ENCODE measurements at regions not wholly inside any gene's neighbourhood (a gene's known extent, or its start where the extent isn't known, plus 50 kb on each side); places are given as distances from the start of the nearest gene placed in this dataset.

DNA sequence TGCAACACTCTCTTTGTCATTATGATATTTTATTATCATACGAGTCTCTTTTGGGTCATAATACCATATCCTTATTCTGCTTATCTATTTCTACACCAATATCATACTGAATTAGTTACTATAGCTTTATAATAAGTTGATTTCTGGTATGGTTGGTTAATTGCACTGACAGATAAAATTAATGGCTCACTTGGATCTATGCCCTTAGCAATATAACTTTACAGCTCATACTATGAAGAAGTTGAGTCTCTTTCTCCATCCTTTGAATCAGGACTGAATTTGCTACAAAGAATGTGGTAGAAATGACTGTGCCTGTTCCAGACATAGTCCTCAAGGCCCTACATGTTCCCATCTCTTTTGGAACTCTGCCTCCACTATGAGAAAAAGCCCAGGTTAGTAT, 139.7 kb upstream of the DYRK2 start:
- DNase-seq (ENCODE audit: low read depth, low spot score): no peak
- BruUV-seq (replicated peaks): no TSS peak
- no peaks in the 10 kb centered on the region for H3K36me3 ChIP-seq (ENCODE audit: control insufficient read depth in 1 of 2, insufficient read depth in 2 of 2, low read length in 2 of 2)
- intact Hi-C loops (cut with micrococcal nuclease): no loop called here
- H3K9me2 ChIP-seq (ENCODE audit: insufficient read depth): no peaks in the 10 kb centered on the region
- 0 out of 2 replicates have a peak, but pooled peaks cover 4% of the 10 kb centered on the region for H3K27me3 ChIP-seq (ENCODE audit: insufficient read depth, low read length)
- ATAC-seq: no peak
- H3K9me3 ChIP-seq (ENCODE audit: control insufficient read depth in 1 of 2, insufficient read depth in 1 of 2, low read depth in 1 of 2, low read length in 2 of 2): no peaks in the 10 kb centered on the region
- CTCF ChIA-PET: no interaction called here
- no peaks in the 10 kb centered on the region for H3K4me1 ChIP-seq (ENCODE audit: control insufficient read depth in 1 of 2, insufficient read depth in 2 of 2, low read length in 2 of 2)
- no peak overlapping the region for H3K9ac ChIP-seq (ENCODE audit: low read length)
- H3K4me2 ChIP-seq (ENCODE audit: low read length): no peak overlapping the region
- no peak overlapping the region for H3K27ac ChIP-seq (ENCODE audit: low read depth, low read length)
- H3K79me2 ChIP-seq (ENCODE audit: insufficient read depth, low read length): no peaks in the 10 kb centered on the region
- POLR2A ChIA-PET: no interaction called here
- no peaks in the 10 kb centered on the region for H4K20me1 ChIP-seq (ENCODE audit: insufficient read depth)
- TF ChIP-seq, protein P1, sequence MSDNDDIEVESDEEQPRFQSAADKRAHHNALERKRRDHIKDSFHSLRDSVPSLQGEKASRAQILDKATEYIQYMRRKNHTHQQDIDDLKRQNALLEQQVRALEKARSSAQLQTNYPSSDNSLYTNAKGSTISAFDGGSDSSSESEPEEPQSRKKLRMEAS (IDR thresholded peaks at IDR 0.05): no peak
- H2AFZ ChIP-seq (ENCODE audit: low read depth, low read length, poor library complexity, severe bottlenecking): no peak overlapping the region
- H3K4me3 ChIP-seq (replicated peaks in 1 of 2; ENCODE audit: low read depth in 1 of 2, low read length in 2 of 2): no peak overlapping the region
- RAD21 ChIA-PET (ENCODE audit: low non-redundant PET in 1 of 2, low total read pairs in 2 of 2, uncharacterized antibody in 2 of 2, unreplicated experiment in 2 of 2): no interaction called here

DNA sequence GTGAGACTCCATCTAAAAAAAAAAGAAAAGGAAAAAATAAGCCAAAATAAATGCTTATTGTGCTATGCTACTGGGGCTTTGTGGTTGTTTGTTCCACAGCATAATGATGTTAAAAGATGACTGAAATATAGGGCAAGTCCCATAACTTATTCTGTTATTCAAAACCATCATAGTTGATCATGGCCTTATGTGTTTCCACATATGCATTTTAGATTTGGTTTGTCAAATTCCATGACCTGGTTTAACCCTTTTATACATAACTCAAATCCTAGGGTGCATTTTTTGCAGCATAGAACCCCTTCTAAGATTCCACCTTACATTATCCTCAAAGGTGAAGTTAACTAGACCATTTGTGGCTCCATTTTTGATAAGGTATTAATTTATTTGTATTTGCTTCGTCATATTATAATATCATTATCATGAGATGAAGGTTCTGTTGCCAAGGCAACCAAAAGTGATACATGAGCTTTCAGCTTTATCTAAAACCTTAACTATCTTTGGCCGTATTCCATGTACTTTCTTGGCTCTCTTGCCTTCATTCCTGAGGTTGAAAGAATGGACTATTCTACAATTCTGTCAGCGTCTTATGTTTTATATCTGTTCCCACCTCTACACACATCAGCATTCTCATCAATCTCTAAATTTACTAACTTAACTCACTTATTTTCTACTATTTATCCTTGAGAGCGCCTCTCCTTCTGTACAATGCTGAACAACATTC, 138.7 kb upstream of the DYRK2 start:
- Histone ChIP-seq H3K4me3 (replicated peaks in 1 of 2; ENCODE audit: low read depth in 1 of 2, low read length in 2 of 2) (no peak overlapping the region), H2AFZ (ENCODE audit: low read depth, low read length, poor library complexity, severe bottlenecking) (no peak overlapping the region), H3K9me3 (ENCODE audit: control insufficient read depth in 1 of 2, insufficient read depth in 1 of 2, low read depth in 1 of 2, low read length in 2 of 2) (no peaks in the 10 kb centered on the region), H4K20me1 (ENCODE audit: insufficient read depth) (no peaks in the 10 kb centered on the region), H3K27ac (ENCODE audit: low read depth, low read length) (no peak overlapping the region), H3K27me3 (ENCODE audit: insufficient read depth, low read length) (0 out of 2 replicates have a peak, but pooled peaks cover 4% of the 10 kb centered on the region), H3K4me1 (ENCODE audit: control insufficient read depth in 1 of 2, insufficient read depth in 2 of 2, low read length in 2 of 2) (no peaks in the 10 kb centered on the region), H3K9me2 (ENCODE audit: insufficient read depth) (no peaks in the 10 kb centered on the region), H3K36me3 (ENCODE audit: control insufficient read depth in 1 of 2, insufficient read depth in 2 of 2, low read length in 2 of 2) (no peaks in the 10 kb centered on the region), H3K79me2 (ENCODE audit: insufficient read depth, low read length) (no peaks in the 10 kb centered on the region), H3K9ac (ENCODE audit: low read length) (no peak overlapping the region), H3K4me2 (ENCODE audit: low read length) (no peak overlapping the region)
- no peak for ATAC-seq
- no TSS peak for BruUV-seq (replicated peaks)
- intact Hi-C loops (cut with micrococcal nuclease): no loop called here
- DNase-seq (ENCODE audit: low read depth, low spot score): no peak
- CTCF ChIA-PET: no interaction called here
- RAD21 ChIA-PET (ENCODE audit: low non-redundant PET in 1 of 2, low total read pairs in 2 of 2, uncharacterized antibody in 2 of 2, unreplicated experiment in 2 of 2): no interaction called here
- POLR2A ChIA-PET: no interaction called here
- TF ChIP-seq, protein P2, sequence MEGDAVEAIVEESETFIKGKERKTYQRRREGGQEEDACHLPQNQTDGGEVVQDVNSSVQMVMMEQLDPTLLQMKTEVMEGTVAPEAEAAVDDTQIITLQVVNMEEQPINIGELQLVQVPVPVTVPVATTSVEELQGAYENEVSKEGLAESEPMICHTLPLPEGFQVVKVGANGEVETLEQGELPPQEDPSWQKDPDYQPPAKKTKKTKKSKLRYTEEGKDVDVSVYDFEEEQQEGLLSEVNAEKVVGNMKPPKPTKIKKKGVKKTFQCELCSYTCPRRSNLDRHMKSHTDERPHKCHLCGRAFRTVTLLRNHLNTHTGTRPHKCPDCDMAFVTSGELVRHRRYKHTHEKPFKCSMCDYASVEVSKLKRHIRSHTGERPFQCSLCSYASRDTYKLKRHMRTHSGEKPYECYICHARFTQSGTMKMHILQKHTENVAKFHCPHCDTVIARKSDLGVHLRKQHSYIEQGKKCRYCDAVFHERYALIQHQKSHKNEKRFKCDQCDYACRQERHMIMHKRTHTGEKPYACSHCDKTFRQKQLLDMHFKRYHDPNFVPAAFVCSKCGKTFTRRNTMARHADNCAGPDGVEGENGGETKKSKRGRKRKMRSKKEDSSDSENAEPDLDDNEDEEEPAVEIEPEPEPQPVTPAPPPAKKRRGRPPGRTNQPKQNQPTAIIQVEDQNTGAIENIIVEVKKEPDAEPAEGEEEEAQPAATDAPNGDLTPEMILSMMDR (IDR thresholded peaks at IDR 0.05 in 2 of 3, conservative IDR thresholded peaks at IDR 0.05 in 1 of 3; ENCODE audit: borderline replicate concordance in 1 of 3, insufficient read depth in 1 of 3, low read depth in 2 of 3, low read length in 2 of 3): no peak
- TF ChIP-seq TCF7L2 (IDR thresholded peaks at IDR 0.05; ENCODE audit: borderline replicate concordance, extremely low read depth, insufficient read depth, insufficient read length) (no peak), FOSL1 (IDR thresholded peaks at IDR 0.05; ENCODE audit: low read depth) (no peak), YY1 (IDR thresholded peaks at IDR 0.05; ENCODE audit: extremely low read depth, insufficient replicate concordance, low read depth, low read length) (no peak), RAD21 (IDR thresholded peaks at IDR 0.05; ENCODE audit: low read depth) (no peak), EZH2phosphoT487 (IDR thresholded peaks at IDR 0.05; ENCODE audit: borderline replicate concordance) (no peak), EZH2 (IDR thresholded peaks at IDR 0.05) (no peak), SP1 (IDR thresholded peaks at IDR 0.05; ENCODE audit: low read depth) (no peak), CEBPB (IDR thresholded peaks at IDR 0.05; ENCODE audit: low read depth) (no peak)
- TF ChIP-seq, protein P3, sequence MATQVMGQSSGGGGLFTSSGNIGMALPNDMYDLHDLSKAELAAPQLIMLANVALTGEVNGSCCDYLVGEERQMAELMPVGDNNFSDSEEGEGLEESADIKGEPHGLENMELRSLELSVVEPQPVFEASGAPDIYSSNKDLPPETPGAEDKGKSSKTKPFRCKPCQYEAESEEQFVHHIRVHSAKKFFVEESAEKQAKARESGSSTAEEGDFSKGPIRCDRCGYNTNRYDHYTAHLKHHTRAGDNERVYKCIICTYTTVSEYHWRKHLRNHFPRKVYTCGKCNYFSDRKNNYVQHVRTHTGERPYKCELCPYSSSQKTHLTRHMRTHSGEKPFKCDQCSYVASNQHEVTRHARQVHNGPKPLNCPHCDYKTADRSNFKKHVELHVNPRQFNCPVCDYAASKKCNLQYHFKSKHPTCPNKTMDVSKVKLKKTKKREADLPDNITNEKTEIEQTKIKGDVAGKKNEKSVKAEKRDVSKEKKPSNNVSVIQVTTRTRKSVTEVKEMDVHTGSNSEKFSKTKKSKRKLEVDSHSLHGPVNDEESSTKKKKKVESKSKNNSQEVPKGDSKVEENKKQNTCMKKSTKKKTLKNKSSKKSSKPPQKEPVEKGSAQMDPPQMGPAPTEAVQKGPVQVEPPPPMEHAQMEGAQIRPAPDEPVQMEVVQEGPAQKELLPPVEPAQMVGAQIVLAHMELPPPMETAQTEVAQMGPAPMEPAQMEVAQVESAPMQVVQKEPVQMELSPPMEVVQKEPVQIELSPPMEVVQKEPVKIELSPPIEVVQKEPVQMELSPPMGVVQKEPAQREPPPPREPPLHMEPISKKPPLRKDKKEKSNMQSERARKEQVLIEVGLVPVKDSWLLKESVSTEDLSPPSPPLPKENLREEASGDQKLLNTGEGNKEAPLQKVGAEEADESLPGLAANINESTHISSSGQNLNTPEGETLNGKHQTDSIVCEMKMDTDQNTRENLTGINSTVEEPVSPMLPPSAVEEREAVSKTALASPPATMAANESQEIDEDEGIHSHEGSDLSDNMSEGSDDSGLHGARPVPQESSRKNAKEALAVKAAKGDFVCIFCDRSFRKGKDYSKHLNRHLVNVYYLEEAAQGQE (IDR thresholded peaks at IDR 0.05; ENCODE audit: low read depth): no peak
